HepG2 (cell line): ENCODE measurements at regions not wholly inside any gene's neighbourhood (a gene's known extent, or its start where the extent isn't known, plus 50 kb on each side); places are given as distances from the start of the nearest gene placed in this dataset.

Experiments used
- ATAC-seq: fragments of 200-7000 bp; cut with Tn5 transposase; 3 replicates; pipeline ENCODE4 v1.9.1; 2020; ENCODE audit warnings: mild to moderate bottlenecking, moderate library complexity
- BruUV-seq: library from RNA; stranded (reverse); fragments of 400-500 nt; replicated peaks from 2 replicates; lab custom pipeline; 2021; lab: Mats Ljungman, UMichigan
- CTCF ChIA-PET: fragments of 300-600 bp; formaldehyde crosslinking; extraction: SDS; loops from one replicate; lab custom pipeline; 2021; ENCODE audit warnings: low total read pairs, inconsistent platforms, low intra/inter-chr PET ratio; lab: Yijun Ruan, JAX
- POLR2A ChIA-PET: fragments of 350-600 bp; sonication (Branson Sonifier 250); formaldehyde crosslinking; loops from one replicate; lab custom pipeline; 2020; ENCODE audit warnings: antibody characterized with exemption, inconsistent platforms; lab: Yijun Ruan, JAX
- DNase-seq: peaks from one replicate; pipeline ENCODE4 v3.0.0-alpha.2; 2015; ENCODE audit warnings: low spot score
- FAIRE-seq: peaks from 3 replicates; lab custom pipeline; 2011; peaks lifted over from hg19 to GRCh38; lab: Jason Lieb, UNC
- H2AFZ ChIP-seq: one replicate; pipeline ENCODE4 v1.6.1; 2011; ENCODE audit warnings: low read length, inconsistent platforms
- H3K27ac ChIP-seq: fragments of 300-600 bp; 3 replicates; pipeline ENCODE4 v1.8.0; 2011; ENCODE audit warnings: mixed run types, mild to moderate bottlenecking, mixed read lengths, low read length, inconsistent platforms; ENCODE audit not compliant: insufficient read depth; ENCODE audit errors: extremely low read length
- H3K27me3 ChIP-seq, 2 experiments: fragments of 200-600 bp in 1 of 2; 2 replicates in 1 of 2; 3 replicates in 1 of 2; pipeline versions ENCODE4 v1.6.0 to v1.8.0; 2011; ENCODE audit warnings: low read length in 2 of 2, mild to moderate bottlenecking in 2 of 2, moderate library complexity in 2 of 2, inconsistent platforms in 1 of 2; ENCODE audit not compliant: insufficient read depth in 2 of 2, control insufficient read depth in 1 of 2
- H3K36me3 ChIP-seq, 2 experiments: fragments of 200-600 bp in 1 of 2; replicated peaks in 1 of 2; 2 replicates in 1 of 2; 3 replicates in 1 of 2; pipeline versions ENCODE4 v1.5.1 to v1.8.0; 2011; ENCODE audit warnings: low read length in 2 of 2, inconsistent platforms in 1 of 2; ENCODE audit not compliant: insufficient read depth in 2 of 2, control insufficient read depth in 1 of 2
- H3K4me1 ChIP-seq: 2 replicates; pipeline ENCODE4 v1.5.1; 2012; ENCODE audit warnings: low read length, inconsistent platforms; ENCODE audit not compliant: insufficient read depth
- H3K4me2 ChIP-seq: 2 replicates; pipeline ENCODE4 v1.6.0; 2011; ENCODE audit warnings: low read depth, low read length, inconsistent platforms
- H3K4me3 ChIP-seq, 3 experiments: fragments of 200-600 bp in 1 of 3; sonication (generic), shearing (Covaris generic) in 1 of 3; replicated peaks in 1 of 3; 2 replicates each; pipeline ENCODE4 v1.5.1; 2011 to 2016; ENCODE audit warnings: low read length in 3 of 3, inconsistent platforms in 2 of 3, low read depth in 2 of 3, mild to moderate bottlenecking in 2 of 3, control low read depth in 1 of 3, mixed read lengths in 1 of 3; ENCODE audit not compliant: insufficient read depth in 1 of 3
- H3K79me2 ChIP-seq: one replicate; pipeline ENCODE4 v1.6.1; 2011; ENCODE audit warnings: low read length, inconsistent platforms; ENCODE audit not compliant: insufficient read depth
- H3K9ac ChIP-seq: 2 replicates; pipeline ENCODE4 v1.6.0; 2011; ENCODE audit warnings: mild to moderate bottlenecking, low read depth, low read length, inconsistent platforms; ENCODE audit not compliant: insufficient read depth
- H3K9me3 ChIP-seq: 2 replicates; pipeline ENCODE4 v1.5.1; 2012; ENCODE audit warnings: mild to moderate bottlenecking, low read length
- H4K20me1 ChIP-seq: 2 replicates; pipeline ENCODE4 v1.6.0; 2011; ENCODE audit warnings: inconsistent platforms, mild to moderate bottlenecking, low read length, moderate library complexity; ENCODE audit not compliant: insufficient read depth
- MLLT10 ChIP-seq: sonication (generic); formaldehyde crosslinking; IDR thresholded peaks from 2 replicates; pipeline ENCODE4 v1.4.0; 2020; ENCODE audit warnings: missing genetic modification reagents
- REL ChIP-seq: sonication (generic); formaldehyde crosslinking; conservative IDR thresholded peaks from 2 replicates; pipeline ENCODE4 v1.8.0; 2022; ENCODE audit warnings: mild to moderate bottlenecking, missing genetic modification reagents, moderate library complexity
- TBL1XR1 ChIP-seq: fragments of 150-350 bp; IDR thresholded peaks from 2 replicates; pipeline ENCODE4 v1.6.1; 2014; ENCODE audit warnings: borderline replicate concordance, low read length; ENCODE audit not compliant: partially characterized antibody
- ZNF224 ChIP-seq: sonication (generic); formaldehyde crosslinking; IDR thresholded peaks from 2 replicates; pipeline ENCODE4 v1.5.0; 2020; ENCODE audit warnings: mild to moderate bottlenecking, missing genetic modification reagents
- WGBS: methylation state at CpG from one replicate; pipeline ENCODE4 v1.1.6; 2017; ENCODE audit warnings: low lambda C conversion rate; 5-methylcytosine and 5-hydroxymethylcytosine counted together
- in situ Hi-C: cut with HindIII; loops from 2 replicates; pipeline ENCODE4 v1.10.0; 2017; ENCODE audit warnings: low pct_unique_long_range_greater_than_20kb; ENCODE audit not compliant: extremely low pct_ligation_motif_present
- intact Hi-C: fragments of 100-400 bp; cut with micrococcal nuclease; formaldehyde crosslinking; loops from one replicate; pipeline ENCODE4 v1.10.0; 2022; ENCODE audit not compliant: unreplicated experiment
- TF ChIP-seq, protein P1 (sequence below): IDR thresholded peaks from 2 replicates; pipeline ENCODE4 v1.6.1; 2016; ENCODE audit warnings: missing compliant biosample characterization, missing genetic modification reagents, borderline replicate concordance
- TF ChIP-seq, protein P2 (sequence below): IDR thresholded peaks from 2 replicates; pipeline ENCODE4 v1.4.0; 2020; ENCODE audit warnings: mild to moderate bottlenecking, missing genetic modification reagents

DNA sequence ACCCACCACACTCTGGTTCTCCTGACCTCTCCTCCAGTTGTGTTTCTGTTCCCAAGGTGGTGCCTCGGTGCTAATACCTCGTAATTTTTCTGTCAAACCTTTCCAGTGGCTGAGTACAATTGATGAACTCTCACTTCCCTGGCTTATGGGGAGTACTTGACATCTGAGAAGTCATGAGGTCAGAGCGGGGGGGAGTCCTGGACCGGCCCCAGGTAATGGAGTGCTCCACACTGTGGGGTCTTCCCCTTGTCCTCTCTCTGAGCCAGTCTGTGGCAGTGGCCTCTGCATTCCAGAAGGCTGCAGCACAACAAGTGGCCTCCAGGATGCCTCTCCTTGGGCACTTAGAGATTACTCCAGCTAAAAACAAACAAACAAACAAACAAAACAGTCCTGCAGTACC, 122.5 kb upstream of the TRIM2 start:
- H3K36me3 ChIP-seq, result no peaks in the 10 kb centered on the region
- WGBS, result 49% methylated on average over 4 of the region's 4 CpGs
- H4K20me1 ChIP-seq, result no peaks in the 10 kb centered on the region
- DNase-seq (no peak), FAIRE-seq (no peak), ATAC-seq (no peak)
- no peaks in the 10 kb centered on the region for H3K79me2 ChIP-seq
- in situ Hi-C loops, result loop anchor here (5.0 kb wide), 1 partner anchor 46 kb away; no protein-coding TSS in a partner anchor
- ChIA-PET POLR2A (no interaction called here), CTCF (no interaction called here)
- no TSS peak for BruUV-seq
- H2AFZ ChIP-seq, result no peak overlapping the region
- H3K4me3 ChIP-seq, result no peak overlapping the region
- peaks cover 9% of the 10 kb centered on the region for H3K4me1 ChIP-seq
- no peak for TF ChIP-seq ZNF224 (CRISPR knock-in tag)
- intact Hi-C loops, result loop anchor here (5.0 to 10.0 kb wide), 2 partner anchors 127 to 241 kb away; no protein-coding TSS in a partner anchor
- 0 out of 5 replicates have a peak, but pooled peaks cover 0 to 1% of the 10 kb centered on the region in 2 experiments for H3K27me3 ChIP-seq
- no peak overlapping the region for H3K9ac ChIP-seq
- H3K4me2 ChIP-seq, result no peak overlapping the region
- no peak overlapping the region for H3K27ac ChIP-seq
- H3K9me3 ChIP-seq, result no peaks in the 10 kb centered on the region

DNA sequence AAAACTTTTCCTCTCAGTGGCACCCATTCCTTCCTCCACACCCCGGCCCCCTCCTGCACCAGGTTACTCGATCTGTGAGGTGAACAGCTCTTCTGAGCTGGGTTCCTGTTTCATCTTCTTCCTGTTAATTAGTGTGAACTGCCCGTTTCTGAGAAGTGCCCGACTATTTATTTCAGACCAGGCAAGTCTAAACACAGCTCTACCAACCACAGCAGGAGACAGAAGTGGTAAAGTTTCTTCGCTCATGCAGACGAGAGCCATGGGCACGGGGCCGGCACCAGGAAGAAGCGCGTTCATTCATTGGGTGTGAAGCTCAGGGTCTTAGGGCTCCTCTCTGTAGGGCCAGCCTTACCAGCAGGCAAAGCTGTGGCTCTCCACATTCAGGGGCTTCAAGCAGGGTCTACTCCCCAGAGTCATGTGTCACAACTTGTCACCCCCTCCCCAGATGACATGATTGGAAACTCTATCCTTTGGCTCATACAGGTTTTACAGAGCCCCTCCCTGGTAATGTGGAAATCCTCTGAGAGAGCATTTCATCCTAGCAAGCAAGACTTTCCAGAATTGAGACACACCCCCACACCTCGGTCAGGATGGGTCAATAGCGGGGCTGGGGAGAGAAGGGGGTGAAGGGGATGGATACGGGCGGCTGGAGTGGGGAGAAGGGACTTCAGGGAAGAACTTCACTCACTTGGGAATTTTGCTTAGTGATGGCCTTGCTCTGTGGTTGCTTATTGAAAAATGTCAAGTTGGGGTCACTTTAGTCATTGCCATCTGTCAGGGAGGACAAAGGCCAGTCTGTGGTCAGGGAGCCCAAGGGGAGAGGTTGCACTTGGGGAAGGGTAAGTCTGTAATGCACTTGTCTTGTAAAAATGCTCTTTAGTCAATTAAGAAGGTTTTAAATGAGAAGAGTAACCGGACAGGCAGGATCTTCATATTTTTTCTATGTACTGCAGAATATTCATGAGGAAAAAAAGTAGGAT, 121.6 kb upstream of the TRIM2 start:
- FAIRE-seq, result no peak
- WGBS, result 73% methylated on average over 15 of the region's 15 CpGs
- Histone ChIP-seq H3K36me3 (no peaks in the 10 kb centered on the region), H2AFZ (no peak overlapping the region), H3K27ac (no peak overlapping the region), H3K9ac (no peak overlapping the region), H3K4me3 (peak overlapping the region in 1 of 3 experiments; percentile 17; a peak in 2 of 6 replicates), H3K27me3 (peaks cover 0 to 1% of the 10 kb centered on the region in 2 experiments; a peak in 1 of 5 replicates), H4K20me1 (no peaks in the 10 kb centered on the region), H3K9me3 (no peaks in the 10 kb centered on the region), H3K4me1 (peaks cover 9% of the 10 kb centered on the region), H3K4me2 (peak overlapping the region; percentile 71), H3K79me2 (no peaks in the 10 kb centered on the region)
- ATAC-seq, result peak; percentile 34
- intact Hi-C loops (loop anchor here (1.0 to 10.0 kb wide), 3 partner anchors 46 to 240 kb away; no protein-coding TSS in a partner anchor), in situ Hi-C loops (loop anchor here (5.0 kb wide), 1 partner anchor 45 kb away; no protein-coding TSS in a partner anchor)
- no peak for DNase-seq
- no TSS peak for BruUV-seq
- ChIA-PET POLR2A (interaction anchor here (1.1 kb wide), 1 partner anchor 45 kb away, joined by 5 read pairs; no protein-coding TSS in a partner anchor), CTCF (interaction anchor here (3.8 to 4.0 kb wide), 2 partner anchors 45 to 236 kb away, joined by 39 to 51 read pairs; no protein-coding TSS in a partner anchor)
- TF ChIP-seq, protein P1, sequence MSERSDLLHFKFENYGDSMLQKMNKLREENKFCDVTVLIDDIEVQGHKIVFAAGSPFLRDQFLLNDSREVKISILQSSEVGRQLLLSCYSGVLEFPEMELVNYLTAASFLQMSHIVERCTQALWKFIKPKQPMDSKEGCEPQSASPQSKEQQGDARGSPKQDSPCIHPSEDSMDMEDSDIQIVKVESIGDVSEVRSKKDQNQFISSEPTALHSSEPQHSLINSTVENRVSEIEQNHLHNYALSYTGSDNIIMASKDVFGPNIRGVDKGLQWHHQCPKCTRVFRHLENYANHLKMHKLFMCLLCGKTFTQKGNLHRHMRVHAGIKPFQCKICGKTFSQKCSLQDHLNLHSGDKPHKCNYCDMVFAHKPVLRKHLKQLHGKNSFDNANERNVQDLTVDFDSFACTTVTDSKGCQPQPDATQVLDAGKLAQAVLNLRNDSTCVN (CRISPR knock-in tag), result no peak
- TF ChIP-seq TBL1XR1 (no peak), MLLT10 (CRISPR knock-in tag) (no peak), REL (CRISPR knock-in tag) (no peak)
- TF ChIP-seq, protein P2, sequence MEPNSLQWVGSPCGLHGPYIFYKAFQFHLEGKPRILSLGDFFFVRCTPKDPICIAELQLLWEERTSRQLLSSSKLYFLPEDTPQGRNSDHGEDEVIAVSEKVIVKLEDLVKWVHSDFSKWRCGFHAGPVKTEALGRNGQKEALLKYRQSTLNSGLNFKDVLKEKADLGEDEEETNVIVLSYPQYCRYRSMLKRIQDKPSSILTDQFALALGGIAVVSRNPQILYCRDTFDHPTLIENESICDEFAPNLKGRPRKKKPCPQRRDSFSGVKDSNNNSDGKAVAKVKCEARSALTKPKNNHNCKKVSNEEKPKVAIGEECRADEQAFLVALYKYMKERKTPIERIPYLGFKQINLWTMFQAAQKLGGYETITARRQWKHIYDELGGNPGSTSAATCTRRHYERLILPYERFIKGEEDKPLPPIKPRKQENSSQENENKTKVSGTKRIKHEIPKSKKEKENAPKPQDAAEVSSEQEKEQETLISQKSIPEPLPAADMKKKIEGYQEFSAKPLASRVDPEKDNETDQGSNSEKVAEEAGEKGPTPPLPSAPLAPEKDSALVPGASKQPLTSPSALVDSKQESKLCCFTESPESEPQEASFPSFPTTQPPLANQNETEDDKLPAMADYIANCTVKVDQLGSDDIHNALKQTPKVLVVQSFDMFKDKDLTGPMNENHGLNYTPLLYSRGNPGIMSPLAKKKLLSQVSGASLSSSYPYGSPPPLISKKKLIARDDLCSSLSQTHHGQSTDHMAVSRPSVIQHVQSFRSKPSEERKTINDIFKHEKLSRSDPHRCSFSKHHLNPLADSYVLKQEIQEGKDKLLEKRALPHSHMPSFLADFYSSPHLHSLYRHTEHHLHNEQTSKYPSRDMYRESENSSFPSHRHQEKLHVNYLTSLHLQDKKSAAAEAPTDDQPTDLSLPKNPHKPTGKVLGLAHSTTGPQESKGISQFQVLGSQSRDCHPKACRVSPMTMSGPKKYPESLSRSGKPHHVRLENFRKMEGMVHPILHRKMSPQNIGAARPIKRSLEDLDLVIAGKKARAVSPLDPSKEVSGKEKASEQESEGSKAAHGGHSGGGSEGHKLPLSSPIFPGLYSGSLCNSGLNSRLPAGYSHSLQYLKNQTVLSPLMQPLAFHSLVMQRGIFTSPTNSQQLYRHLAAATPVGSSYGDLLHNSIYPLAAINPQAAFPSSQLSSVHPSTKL (CRISPR knock-in tag), result no peak
